HG02623 (cell line): ENCODE measurements at regions not wholly inside any gene's neighbourhood (a gene's known extent, or its start where the extent isn't known, plus 50 kb on each side); places are given as distances from the start of the nearest gene placed in this dataset.
"Not testable (repeated sequence)": the region's sequence is repeated elsewhere in the genome, so short reads cannot be mapped to it uniquely, and the experiment has no call there.

Source experiments
- ATAC-seq: cut with Tn5 transposase; IDR thresholded peaks from one replicate; pipeline ENCODE4 v1.9.1; 2021; ENCODE audit warnings: moderate library complexity; ENCODE audit not compliant: unreplicated experiment

DNA sequence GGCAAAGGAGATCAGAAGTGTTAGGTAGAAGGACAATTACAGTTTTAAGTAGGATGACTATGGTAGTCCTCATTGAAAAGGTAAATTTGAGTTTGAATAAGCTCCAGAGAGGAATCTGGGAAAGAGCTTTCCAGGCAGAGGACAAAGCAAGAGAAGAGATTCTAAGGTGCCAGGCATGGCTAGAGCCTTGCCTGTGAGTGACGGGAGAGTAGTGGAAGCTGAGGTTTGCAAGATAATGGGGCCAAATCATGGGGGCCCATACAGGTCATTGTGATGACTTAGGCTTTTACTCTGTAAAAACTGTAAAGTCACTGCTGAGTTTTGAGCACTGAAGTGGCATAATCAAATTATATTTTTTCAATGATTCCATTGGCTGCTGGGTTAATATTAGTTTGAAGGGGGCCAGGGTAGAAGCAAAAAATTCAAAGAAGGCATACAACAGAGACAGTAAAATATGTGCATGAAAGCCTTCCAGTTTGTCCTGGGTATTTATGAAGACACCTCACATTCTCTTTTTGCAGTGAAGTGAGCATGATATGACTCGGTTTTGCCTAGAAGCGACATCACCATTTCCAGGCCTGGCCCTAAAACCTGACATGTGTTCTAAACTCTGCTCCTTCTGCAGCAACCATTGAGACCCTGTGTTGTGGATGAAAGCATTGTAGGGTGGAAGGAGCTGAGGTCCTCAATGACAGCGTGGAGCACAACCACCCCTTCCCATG is 279.8 kb upstream of the TNC start:
- no peak for ATAC-seq

DNA sequence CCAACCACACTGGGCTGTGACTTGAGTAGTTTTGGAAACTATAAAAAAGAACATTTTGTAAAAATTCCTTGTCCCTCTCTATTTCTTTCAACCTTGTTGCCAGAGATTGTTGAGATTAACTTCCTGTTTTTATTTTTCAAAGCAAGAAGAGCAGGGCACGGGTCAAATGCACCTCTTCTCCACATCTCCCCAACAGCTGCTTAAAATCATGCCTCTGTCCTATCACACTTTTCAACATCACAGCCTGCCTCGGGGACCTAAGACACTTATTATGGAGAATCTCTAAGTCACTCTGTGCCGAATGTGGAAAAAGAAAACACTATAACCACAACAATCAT is 280.3 kb upstream of the TNC start:
- no peak for ATAC-seq

DNA sequence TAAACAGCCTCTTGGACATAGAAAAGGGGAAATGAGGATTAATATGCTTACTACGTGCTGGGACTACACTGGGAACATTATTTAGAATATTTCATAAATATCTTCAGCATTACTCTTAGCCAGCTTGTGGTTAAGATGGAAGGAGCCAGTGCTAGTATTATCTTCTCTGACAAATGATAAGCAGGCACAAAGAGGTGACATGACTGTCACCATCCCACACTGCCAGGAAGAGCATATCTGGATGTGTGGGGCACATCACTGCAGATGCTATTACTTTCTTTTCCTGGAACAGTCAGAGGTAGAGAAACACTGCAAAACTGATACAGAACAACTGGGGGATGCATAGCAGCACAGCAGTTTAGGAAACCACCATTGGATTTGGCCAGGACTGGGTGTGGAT is 281.0 kb upstream of the TNC start:
- no peak for ATAC-seq

DNA sequence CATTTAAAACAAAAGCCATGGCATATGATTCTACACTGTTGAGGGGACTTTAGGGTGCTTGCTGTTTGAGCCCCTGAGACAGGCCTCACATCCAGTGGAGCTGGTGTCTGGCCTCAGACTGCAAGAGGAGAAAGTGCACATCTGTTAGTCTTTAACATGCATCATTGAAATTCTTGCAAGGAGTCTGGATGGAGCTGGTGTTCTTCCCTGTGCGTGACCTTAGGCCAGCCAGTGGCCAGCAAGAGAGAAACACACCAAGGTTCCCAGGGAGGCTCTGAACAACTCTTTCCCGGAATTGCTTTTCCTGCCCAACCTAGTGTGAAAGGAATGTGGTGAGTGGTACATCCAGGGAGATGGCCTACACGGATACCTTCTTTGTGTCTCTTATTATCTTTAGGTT is 282.8 kb upstream of the TNC start:
- ATAC-seq: no peak

DNA sequence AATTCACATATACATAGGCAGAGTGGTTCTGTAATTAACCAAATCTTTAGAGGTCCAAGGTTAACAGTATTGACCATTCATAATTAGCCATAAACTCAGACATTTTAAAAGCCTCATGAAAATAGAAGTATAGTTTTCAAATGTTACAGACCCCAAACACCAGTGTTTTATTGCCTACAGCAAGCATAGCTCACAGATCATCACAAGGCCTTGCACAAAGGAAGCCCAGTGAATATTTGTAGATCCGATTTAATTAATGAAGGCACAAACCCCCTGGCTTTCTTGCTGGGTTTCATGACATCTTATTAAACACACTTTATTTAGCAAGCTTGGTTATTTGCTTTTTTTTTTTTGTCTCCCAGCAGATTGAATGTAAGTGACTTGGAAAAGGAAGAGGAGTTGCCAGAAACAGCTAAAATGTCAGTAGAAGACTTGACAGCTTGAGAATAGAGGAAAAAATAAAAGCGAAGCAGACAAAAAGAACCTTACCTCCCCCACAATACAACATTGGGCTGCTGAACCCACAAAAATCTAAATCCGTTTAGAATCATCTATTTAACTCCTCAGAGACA is 283.9 kb upstream of the TNC start:
- ATAC-seq: no peak

DNA sequence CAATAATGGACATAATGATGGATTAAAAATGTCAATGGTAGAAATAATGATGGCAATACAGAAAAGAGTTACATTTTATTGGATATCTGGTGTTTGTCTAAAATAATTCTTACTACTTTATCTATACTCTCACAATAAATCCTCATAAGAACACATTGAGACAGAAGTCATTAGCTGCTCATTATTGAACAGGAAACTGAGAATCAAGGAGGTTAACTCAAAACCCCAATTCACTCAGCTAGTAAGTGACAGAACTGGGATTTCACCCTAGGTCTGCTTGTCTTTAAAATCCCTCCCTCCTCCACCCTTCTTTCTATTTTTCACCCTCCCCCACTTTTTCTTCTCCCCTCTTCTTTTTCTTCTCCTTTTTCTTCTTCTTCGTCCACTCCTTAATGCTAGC is 285.8 kb upstream of the TNC start:
- no peak for ATAC-seq

DNA sequence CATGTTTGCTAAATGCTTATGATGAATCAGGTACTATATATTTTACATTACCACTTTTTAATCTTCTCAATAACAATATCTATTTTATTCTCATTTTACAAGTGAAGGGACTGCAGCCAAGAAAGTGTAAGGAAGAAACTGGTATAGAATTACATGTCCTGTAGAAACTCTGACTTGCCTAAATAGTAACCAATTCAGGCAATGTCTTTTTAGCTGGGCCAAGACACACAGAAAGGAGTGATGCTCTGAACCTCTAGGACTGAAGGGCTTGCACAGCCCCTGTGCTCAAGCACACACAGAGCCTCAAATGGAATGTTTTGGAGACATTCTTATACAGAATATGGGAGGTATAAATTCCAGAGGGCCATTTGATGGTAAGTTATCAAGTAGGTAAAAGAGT is 286.4 kb upstream of the TNC start:
- ATAC-seq: no peak

DNA sequence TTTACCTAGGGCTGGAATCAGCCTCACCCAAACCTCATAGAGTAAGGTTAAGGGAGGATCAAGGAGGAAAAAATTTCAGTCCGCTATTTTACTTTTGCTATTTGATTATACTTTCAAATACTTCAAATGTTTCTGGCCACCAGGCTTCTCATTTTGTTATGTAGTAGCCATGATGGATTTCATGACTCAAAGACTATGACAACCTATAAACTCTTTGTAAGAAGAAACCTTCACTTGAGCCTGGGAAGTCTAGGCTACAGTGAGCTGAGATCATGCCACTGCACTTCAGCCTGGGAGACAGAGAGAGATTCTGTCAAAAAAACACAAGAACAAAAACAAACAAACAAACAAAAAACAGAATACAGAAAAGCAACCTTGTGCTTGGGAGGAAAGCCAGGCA is 293.6 kb upstream of the TNC start:
- ATAC-seq: no peak

DNA sequence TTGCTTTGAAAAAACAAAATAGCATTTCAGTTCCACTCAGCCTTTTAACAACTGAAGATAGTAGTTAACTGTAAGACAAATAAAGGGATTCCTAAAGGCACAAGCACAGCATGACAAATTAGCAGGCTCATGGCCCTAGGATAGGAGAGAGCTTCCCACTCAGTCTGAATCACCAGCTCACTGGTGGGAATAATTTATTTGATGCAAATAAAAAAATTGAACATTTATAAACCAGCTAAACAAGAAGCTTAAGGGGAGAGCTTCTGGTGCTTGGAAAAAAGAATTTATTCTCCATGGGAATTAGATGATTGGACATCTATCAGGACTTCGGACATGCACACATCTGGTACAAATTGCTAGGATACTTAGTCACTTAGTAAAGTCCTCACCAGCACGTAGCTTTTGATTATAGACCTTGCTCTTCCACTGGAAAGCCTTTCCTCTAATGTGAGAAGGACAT is 294.1 kb upstream of the TNC start:
- no peak for ATAC-seq

DNA sequence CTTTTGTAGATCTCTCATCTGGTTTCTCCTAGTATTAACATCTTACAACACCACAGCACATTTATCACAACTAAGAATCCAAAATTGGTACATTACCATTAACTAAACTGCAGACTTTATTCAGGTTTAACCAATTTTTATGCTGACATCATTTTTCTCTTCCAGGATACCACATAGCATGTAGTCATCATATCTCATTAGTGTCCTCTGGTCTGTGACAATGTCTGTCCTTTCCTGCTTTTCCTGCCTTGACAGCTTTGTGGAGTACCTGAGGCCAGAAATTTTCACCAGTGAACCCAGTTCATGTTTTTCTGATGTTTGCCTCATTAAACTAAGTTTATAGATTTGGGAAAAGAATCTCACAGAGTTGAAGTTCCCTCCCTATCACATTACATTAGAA is 294.7 kb upstream of the TNC start:
- no peak for ATAC-seq

DNA sequence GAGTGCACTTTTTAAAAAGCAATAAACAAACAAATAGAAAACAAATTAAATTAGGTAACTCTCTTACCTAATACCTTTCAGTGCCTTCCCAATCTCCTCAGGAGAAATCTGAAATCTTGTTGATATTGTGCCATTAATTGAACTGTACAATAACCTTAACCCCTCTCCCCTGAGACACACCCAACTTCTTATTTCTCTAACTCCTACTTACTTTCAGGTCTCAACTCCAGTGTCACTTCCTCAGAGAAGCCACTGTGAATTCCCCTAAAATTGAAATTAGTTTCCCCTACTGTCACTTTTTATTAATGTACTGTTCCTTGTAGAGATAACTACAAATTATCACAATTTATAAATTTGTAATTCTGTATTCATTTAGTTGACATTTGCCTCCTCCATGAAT is 295.3 kb upstream of the TNC start:
- ATAC-seq: peak; percentile 54

DNA sequence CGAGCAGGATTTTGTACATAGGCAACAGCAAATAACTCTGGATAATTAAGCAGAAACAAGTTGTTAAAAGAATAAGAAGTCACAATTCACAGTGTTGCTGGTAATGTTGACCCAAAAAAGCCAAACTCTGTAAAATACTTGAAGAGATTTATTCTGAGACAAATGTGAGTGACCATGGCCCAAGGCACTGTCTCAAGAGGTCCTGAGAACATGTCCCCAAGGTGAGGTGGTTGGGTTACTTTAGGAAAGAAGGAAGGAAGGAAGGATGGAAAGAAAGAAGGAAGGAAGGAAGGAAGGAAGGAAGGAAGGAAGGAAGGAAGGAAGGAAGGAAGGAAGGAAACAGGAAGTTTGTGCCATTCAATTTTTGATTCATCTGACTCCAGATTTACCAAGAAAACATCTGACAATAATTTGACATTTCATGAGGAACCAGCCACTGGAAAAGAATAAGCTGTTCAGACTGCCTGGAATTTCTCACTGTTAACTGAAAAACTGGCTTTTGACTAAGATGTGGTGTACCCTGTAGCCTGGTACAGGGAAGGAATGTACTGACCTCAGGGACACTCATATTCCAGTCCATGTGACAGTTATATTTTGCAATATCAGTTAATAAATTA is 295.9 kb upstream of the TNC start:
- no peak for ATAC-seq

DNA sequence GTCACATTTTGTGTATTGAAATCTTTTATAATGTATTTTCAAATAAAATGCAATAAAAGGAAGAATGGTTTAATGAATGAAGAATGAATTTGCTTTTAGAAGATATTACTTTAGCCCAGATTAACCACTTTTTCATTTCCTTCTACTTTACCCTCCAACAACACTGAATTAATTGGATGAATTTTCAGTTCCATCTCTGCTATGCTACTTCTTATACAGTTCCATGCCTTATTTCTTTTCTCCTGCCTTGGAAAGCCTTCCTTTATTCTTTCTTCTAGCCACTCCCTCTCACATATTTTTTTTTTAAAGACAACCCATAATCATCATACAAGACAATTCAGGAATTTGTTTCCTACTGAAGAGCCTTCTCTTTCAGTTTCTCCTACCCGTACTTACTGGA is 296.6 kb upstream of the TNC start:
- ATAC-seq: no peak

DNA sequence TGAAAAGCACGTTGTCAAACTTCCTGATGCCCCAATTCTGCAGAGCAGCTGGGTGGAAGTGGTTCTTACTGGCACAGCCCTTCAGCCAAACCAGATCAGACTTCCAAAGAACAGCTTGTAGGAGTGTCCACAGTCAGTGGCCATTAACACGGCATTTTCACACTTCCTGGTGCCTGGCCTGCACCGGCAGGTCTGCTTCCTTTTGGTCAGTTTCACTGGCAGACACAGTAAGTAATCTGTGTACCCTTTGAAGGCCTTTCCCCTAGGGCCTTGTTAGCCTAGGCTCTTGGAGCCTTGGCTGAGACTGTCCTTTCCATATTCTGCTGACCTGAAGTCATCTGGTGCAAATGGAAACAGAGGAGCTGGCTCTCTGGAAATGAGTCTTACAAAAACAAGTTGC is 297.5 kb upstream of the TNC start:
- ATAC-seq: no peak

DNA sequence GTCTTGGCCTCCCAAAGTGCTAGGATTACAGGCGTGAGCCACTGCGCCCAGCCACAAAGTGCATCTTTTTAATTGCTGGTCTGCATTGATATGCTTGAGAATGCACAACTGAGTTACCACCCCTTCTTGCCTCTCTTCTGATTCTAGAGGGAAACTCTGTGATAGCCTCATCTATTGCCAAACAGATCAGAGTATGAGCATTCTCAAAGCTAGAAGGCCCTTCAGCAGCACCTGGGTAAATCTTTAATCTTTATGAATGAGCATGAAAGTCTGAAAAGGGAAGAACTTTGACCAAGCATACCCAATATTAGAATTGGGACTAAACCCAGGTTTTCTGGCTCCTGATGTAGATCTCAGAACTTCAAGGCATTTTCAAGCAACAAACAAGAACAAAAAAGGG is 298.3 kb upstream of the TNC start:
- no peak for ATAC-seq

DNA sequence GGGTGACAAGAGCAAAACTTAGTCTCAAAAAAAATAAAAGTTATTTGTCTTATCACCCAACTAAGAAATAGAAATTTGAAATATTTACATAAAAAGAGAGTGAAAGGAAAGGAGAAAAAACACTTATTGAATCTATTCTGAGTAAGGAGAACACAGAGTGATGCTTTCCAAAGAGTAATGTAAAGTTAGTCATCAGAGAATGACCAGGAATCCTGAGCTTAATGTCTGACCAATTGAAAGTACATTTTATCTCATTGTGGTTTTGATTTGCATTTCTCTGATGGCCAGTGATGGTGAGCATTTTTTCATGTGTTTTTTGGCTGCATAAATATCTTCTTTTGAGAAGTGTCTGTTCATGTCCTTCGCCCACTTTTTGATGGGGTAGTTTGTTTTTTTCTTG is 300.2 kb upstream of the TNC start:
- ATAC-seq: not testable (repeated sequence)

DNA sequence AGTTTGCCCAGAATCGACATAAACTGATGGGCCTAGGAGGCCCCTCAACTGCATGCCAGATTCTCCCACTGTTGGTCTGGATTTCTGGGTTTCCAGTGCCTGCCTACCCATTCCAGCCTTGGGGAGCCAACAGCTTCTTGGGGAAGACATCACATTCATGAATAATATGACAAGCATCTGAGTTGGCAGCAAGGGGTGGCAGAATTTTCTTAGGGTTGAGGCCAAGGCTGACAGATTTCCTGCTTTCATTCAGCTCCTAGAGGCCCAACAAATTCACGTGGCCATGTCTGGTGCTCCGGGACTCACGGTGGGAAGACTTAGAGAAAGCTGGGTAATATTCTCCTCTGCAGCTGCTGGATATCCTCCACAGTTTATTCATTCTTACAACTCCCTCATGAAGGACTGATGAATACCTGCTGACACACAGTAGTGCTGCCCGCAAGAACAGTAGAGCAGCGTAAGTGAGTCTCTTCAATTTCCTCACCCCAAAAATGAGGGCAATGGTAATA is 305.0 kb upstream of the TNC start:
- no peak for ATAC-seq

DNA sequence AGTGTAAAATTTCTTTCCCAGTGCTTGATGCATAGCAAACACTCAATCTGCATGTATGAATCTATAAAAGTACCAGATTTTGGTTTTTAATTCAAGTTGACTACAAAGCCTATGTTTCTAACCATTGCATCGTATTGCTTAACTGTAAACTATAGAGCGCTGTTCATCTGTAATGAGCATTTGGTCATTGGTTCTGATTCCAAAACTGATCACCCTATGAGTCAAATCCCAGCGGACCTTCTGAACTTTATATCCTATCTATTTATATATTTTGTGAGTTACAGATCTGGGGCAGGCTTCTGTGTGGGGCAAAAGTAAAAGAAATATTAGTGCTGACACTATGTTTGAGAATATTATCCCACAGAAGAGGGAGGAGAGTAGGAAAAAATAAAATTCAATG is 305.7 kb upstream of the TNC start:
- no peak for ATAC-seq

DNA sequence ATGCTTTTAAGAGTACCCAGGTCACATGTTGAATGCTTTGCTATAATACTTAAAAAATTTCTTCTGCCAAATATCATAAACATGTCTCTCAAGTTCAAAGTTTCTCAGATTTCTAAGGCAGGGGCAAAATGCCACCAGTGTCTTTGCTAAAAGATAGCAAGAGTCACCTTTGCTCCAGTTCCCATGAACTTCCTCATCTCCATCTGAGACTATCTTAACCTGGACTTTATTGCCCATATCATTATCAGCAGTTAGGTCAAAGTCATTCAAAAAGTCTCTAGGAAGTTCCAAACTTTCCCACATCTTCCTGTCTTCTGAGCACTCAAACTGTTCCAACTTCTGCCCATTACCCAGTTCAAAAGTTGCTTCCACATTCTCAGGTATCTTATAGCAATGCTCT is 307.6 kb upstream of the TNC start:
- no peak for ATAC-seq

DNA sequence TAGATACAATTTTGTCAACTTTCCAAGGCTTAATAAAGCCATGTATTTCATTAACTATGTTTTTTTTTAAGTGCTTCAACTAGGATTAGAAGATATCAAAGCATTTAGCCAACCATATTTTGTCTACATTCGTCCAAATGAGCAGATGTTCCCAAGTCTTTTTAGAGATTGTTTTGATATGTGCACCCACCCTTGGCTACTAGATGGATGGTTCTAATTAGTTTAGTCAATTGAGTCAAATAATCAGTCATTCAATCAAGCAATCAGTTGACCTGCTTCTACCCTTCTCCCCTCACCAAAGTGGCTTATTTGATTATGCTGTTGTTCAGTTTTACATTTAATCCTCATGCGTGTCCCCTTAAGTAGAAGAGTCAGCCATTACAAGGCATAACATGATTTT is 319.5 kb upstream of the TNC start:
- no peak for ATAC-seq

DNA sequence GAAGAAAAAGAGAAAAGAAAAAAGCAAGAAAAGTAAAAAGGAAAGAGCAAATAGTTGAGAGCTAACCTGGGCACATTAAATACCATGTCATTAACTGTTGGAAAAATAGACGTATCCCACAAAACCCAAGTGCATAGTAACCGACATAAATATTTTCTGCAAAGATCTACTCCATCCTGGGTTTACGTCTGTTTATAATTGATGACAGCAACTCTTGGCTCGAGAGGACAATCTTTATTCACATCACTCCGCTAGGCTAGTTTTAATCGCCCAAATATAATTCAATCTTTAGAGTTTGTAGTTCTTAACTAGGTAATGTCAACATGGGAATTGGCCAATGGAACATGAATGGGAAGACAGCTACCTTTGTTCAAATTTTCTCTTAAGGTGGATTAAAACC is 321.7 kb upstream of the TNC start:
- ATAC-seq: no peak

DNA sequence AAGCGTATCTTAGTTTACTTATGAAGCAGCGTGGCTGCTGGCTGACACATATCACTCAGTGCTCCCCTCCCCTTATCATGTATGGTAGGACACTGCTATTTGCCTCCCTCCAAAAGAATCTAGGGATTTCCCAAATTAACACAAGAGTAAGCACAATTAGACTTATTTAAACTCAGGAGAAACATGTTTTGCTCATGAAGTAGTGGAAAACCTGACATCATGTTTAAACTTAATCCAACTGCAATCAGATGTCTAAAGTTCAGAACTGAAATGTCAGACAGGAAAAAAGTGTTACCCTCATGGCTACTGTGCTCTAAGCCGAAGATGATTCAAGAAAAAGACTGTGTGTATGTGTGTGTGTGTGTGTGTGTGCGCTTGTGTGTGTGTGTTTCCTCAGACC is 324.1 kb upstream of the TNC start:
- no peak for ATAC-seq

DNA sequence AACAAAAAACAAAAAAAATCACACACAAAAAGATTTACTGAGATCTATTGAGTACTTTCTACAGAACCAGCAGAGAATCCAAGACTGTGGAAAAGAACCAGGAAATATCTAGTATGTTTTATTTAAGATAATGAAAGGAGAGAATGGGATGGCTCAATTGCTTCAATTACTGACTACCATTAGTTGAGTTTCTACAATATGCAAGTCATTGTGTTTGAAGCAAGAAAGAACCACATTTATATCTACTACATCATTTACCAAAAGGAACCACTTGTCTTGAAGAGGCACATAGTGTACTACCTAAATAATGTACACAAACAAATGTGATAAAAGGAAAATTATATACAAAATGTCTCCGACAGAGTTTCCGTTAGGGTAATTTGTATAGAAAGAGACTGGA is 325.9 kb upstream of the TNC start:
- no peak for ATAC-seq
